ENCODE measurements at regions not wholly inside any gene's neighbourhood (a gene's known extent, or its start where the extent isn't known, plus 50 kb on each side); places are given as distances from the start of the nearest gene placed in this dataset.

DNA sequence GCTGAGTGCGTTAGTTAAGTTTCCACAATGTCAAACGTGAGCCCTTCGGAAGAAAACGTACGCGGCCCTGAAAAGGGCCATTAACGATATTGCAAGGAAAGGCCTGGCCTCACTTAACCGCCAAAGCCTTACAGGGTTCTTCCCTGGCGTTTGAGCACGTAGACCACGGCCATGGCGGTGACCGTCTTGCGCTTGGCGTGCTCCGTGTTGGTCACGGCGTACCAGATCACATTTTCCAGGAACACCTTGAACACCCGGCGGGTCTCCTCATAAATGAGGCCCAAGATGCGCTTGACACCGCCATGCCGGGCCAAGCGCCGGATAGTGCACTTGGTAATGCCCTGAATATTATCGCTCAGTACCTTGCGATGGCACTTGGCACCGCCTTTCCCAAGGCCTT lies 118.4 kb upstream of the BTN3A2 start:
- H4K20me1 ChIP-seq (ENCODE audit: insufficient read depth): no peaks in the 10 kb centered on the region
- H3K4me2 ChIP-seq: no peak overlapping the region
- no peak overlapping the region for H3K9ac ChIP-seq
- peaks cover 20% of the 10 kb centered on the region for H3K4me1 ChIP-seq (ENCODE audit: low read depth, poor library complexity, severe bottlenecking)
- peaks cover 1% of the 10 kb centered on the region; the same call in 1 of the 2 replicates for H3K79me2 ChIP-seq (ENCODE audit: insufficient read depth, low read depth)
- no peak overlapping the region for H2AFZ ChIP-seq (ENCODE audit: low read depth)
- TF ChIP-seq, protein P1, sequence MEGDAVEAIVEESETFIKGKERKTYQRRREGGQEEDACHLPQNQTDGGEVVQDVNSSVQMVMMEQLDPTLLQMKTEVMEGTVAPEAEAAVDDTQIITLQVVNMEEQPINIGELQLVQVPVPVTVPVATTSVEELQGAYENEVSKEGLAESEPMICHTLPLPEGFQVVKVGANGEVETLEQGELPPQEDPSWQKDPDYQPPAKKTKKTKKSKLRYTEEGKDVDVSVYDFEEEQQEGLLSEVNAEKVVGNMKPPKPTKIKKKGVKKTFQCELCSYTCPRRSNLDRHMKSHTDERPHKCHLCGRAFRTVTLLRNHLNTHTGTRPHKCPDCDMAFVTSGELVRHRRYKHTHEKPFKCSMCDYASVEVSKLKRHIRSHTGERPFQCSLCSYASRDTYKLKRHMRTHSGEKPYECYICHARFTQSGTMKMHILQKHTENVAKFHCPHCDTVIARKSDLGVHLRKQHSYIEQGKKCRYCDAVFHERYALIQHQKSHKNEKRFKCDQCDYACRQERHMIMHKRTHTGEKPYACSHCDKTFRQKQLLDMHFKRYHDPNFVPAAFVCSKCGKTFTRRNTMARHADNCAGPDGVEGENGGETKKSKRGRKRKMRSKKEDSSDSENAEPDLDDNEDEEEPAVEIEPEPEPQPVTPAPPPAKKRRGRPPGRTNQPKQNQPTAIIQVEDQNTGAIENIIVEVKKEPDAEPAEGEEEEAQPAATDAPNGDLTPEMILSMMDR (conservative IDR thresholded peaks at IDR 0.05; ENCODE audit: low read depth, low read length): no peak
- no peak overlapping the region for H3K4me3 ChIP-seq (IDR thresholded peaks at IDR 0.05; ENCODE audit: insufficient read depth, low read depth, low read length)
- H3K27ac ChIP-seq: no peak overlapping the region
- H3K27me3 ChIP-seq (ENCODE audit: insufficient read depth, low read depth): no peaks in the 10 kb centered on the region
- H3K36me3 ChIP-seq (ENCODE audit: insufficient read depth): no peaks in the 10 kb centered on the region

DNA sequence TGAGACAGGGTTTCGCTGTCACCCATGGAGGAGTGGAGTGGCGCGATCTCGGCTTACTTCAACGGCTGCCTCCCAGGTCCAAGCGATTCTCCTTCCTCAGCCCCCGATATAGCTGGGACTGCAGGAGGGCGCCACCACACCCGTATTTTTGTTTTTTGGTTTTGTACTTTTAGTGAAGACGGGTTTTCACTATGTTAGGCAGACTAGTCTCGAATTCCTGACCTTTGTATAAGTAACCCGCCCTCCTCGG lies 115.4 kb upstream of the BTN3A2 start:
- H3K27me3 ChIP-seq (ENCODE audit: insufficient read depth, low read depth): no peaks in the 10 kb centered on the region
- peak overlapping the region; percentile 93 for H3K27ac ChIP-seq
- H3K4me2 ChIP-seq: peak overlapping the region; percentile 89
- H3K4me1 ChIP-seq (ENCODE audit: low read depth, poor library complexity, severe bottlenecking): peaks cover 20% of the 10 kb centered on the region
- peaks cover 13% of the 10 kb centered on the region; the same call in 1 of the 2 replicates for H3K79me2 ChIP-seq (ENCODE audit: insufficient read depth, low read depth)
- H4K20me1 ChIP-seq (ENCODE audit: insufficient read depth): no peaks in the 10 kb centered on the region
- H3K36me3 ChIP-seq (ENCODE audit: insufficient read depth): no peaks in the 10 kb centered on the region
- peak overlapping the region; percentile 91 for H3K9ac ChIP-seq
- peak overlapping the region; percentile 83; the same call in 1 of the 2 replicates for H2AFZ ChIP-seq (ENCODE audit: low read depth)
- H3K4me3 ChIP-seq (IDR thresholded peaks at IDR 0.05; ENCODE audit: insufficient read depth, low read depth, low read length): peak overlapping the region; percentile 59
- TF ChIP-seq, protein P1 (conservative IDR thresholded peaks at IDR 0.05; ENCODE audit: low read depth, low read length): no peak

DNA sequence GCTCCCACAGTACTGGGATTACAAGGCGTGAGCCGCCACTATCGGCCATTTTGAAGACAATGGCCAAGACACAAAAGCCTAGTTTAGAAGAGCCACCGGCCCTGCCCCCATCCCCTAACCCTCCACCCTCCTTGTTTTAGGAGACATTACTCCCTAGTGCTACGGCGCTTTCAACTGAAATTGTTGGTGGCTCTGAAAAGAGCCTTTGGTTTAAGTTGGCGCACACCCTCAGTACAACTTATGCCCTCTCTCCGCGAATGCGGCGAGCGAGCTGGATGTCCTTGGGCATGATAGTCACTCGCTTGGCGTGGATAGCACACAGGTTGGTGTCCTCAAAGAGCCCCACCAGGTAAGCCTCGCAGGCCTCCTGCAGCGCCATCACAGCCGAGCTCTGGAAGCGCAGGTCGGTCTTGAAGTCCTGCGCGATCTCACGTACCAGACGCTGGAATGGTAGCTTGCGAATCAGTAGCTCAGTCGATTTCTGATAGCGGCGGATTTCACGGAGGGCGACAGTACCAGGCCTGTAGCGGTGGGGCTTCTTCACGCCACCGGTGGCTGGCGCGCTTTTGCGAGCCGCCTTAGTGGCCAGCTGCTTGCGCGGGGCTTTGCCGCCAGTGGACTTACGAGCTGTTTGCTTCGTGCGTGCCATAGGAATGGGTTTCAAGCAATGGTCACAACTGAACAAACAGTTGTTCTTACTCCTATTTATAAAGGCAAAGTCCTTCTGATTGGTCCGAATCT lies 114.9 kb upstream of the BTN3A2 start:
- H3K79me2 ChIP-seq (ENCODE audit: insufficient read depth, low read depth): peaks cover 13% of the 10 kb centered on the region; the same call in 1 of the 2 replicates
- peak overlapping the region; percentile 91 for H3K9ac ChIP-seq
- TF ChIP-seq, protein P1 (conservative IDR thresholded peaks at IDR 0.05; ENCODE audit: low read depth, low read length): peak; percentile 70
- peaks cover 20% of the 10 kb centered on the region for H3K4me1 ChIP-seq (ENCODE audit: low read depth, poor library complexity, severe bottlenecking)
- H3K27me3 ChIP-seq (ENCODE audit: insufficient read depth, low read depth): no peaks in the 10 kb centered on the region
- no peaks in the 10 kb centered on the region for H3K36me3 ChIP-seq (ENCODE audit: insufficient read depth)
- H2AFZ ChIP-seq (ENCODE audit: low read depth): peak overlapping the region; percentile 83
- H4K20me1 ChIP-seq (ENCODE audit: insufficient read depth): no peaks in the 10 kb centered on the region
- H3K27ac ChIP-seq: peak overlapping the region; percentile 93
- H3K4me2 ChIP-seq: peak overlapping the region; percentile 89
- H3K4me3 ChIP-seq (IDR thresholded peaks at IDR 0.05; ENCODE audit: insufficient read depth, low read depth, low read length): peak overlapping the region; percentile 59

DNA sequence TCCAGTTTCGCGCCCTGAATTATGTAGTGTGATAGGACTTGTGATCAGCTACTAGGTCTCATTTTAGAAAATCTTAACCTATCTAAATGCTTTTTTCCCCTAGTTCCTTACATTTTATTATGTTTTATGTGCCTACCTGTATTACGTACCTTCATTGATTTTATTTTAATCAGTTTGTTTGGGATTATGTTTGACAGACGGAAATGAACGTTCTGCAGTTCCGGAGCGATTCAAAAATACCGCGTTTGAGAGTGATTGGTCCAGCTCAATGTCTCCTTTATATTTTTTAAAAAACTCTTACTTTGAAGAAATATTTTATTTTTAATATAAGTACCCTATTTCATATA lies 114.3 kb upstream of the BTN3A2 start:
- H4K20me1 ChIP-seq (ENCODE audit: insufficient read depth): no peaks in the 10 kb centered on the region
- peak overlapping the region; percentile 83 for H2AFZ ChIP-seq (ENCODE audit: low read depth)
- H3K4me2 ChIP-seq: peak overlapping the region; percentile 89
- peak overlapping the region; percentile 48 for H3K4me3 ChIP-seq (IDR thresholded peaks at IDR 0.05; ENCODE audit: insufficient read depth, low read depth, low read length)
- H3K9ac ChIP-seq: peak overlapping the region; percentile 91
- H3K4me1 ChIP-seq (ENCODE audit: low read depth, poor library complexity, severe bottlenecking): peaks cover 20% of the 10 kb centered on the region
- no peaks in the 10 kb centered on the region for H3K36me3 ChIP-seq (ENCODE audit: insufficient read depth)
- H3K27ac ChIP-seq: peak overlapping the region; percentile 93
- no peaks in the 10 kb centered on the region for H3K27me3 ChIP-seq (ENCODE audit: insufficient read depth, low read depth)
- peaks cover 13% of the 10 kb centered on the region; the same call in 1 of the 2 replicates for H3K79me2 ChIP-seq (ENCODE audit: insufficient read depth, low read depth)
- TF ChIP-seq, protein P1 (conservative IDR thresholded peaks at IDR 0.05; ENCODE audit: low read depth, low read length): no peak
